Aorta (tissue), 5 donors: ENCODE measurements at regions not wholly inside any gene's neighbourhood (a gene's known extent, or its start where the extent isn't known, plus 50 kb on each side); places are given as distances from the start of the nearest gene placed in this dataset.

Experiments used
- ATAC-seq: fragments of 200-7000 bp; cut with Tn5 transposase; one replicate; pipeline ENCODE4 v1.9.1; 2022; ENCODE audit warnings: moderate library complexity; ENCODE audit not compliant: low FRiP score
- DNase-seq, 2 donors: peaks; one replicate each; pipeline ENCODE4 v3.0.0-alpha.2; 2020
- H3K27ac ChIP-seq, 2 donors: one replicate each; pipeline ENCODE4 v1.5.1; 2013; ENCODE audit warnings: low read length in 2 of 2, mild to moderate bottlenecking in 2 of 2, moderate library complexity in 2 of 2, control low read depth in 1 of 2, inconsistent platforms in 1 of 2, low read depth in 1 of 2
- H3K27me3 ChIP-seq, 2 donors: one replicate each; pipeline ENCODE4 v1.6.1; 2013; ENCODE audit warnings: control low read depth in 1 of 2, low read length in 1 of 2, mild to moderate bottlenecking in 1 of 2, moderate library complexity in 1 of 2; ENCODE audit not compliant: insufficient read depth in 2 of 2, control insufficient read depth in 1 of 2
- H3K36me3 ChIP-seq, 2 donors: one replicate each; pipeline ENCODE4 v1.6.1; 2013; ENCODE audit warnings: control low read depth in 1 of 2, low read length in 1 of 2, mild to moderate bottlenecking in 1 of 2; ENCODE audit not compliant: insufficient read depth in 2 of 2, control insufficient read depth in 1 of 2
- H3K4me1 ChIP-seq, 2 donors: one replicate each; pipeline ENCODE4 v1.6.1; 2013; ENCODE audit warnings: low read length in 2 of 2, control low read depth in 1 of 2, mild to moderate bottlenecking in 1 of 2, moderate library complexity in 1 of 2; ENCODE audit not compliant: insufficient read depth in 2 of 2, control insufficient read depth in 1 of 2
- H3K4me3 ChIP-seq, 2 donors: one replicate each; pipeline ENCODE4 v1.5.1; 2013; ENCODE audit warnings: low read length in 2 of 2, control low read depth in 1 of 2, mild to moderate bottlenecking in 1 of 2
- H3K9me3 ChIP-seq: one replicate; pipeline ENCODE4 v1.6.1; 2013; ENCODE audit warnings: mild to moderate bottlenecking, low read length; ENCODE audit not compliant: control insufficient read depth
- WGBS, 2 donors: extraction: QIAGEN DNeasy Blood & Tissue Kit; methylation state at CpG; one replicate each; pipeline ENCODE4 v1.1.7; 2013; 5-methylcytosine and 5-hydroxymethylcytosine counted together
- intact Hi-C, 2 donors: fragments of 100-400 bp; cut with DNase I; formaldehyde crosslinking; loops; one replicate each; pipeline versions ENCODE4 v1.14.2 to v1.15.0; 2022
- donor health status: healthy with polysubstance abuse.
- donor health status: Bipolar disorder and iron deficiency.
- donor health status: DM: no; HTN: no; CAD: no.
- donor health status: DM: no; HTN: no; CAD: no.
- donor health status: DM: yes; HTN: yes; CAD: no.

- H3K9me3 ChIP-seq, result peaks cover 2% of the 10 kb centered on the region
- no peak overlapping the region for H3K4me3 ChIP-seq
- H3K36me3 ChIP-seq, result no peaks in the 10 kb centered on the region
- H3K4me1 ChIP-seq, result no peaks in the 10 kb centered on the region
- WGBS, 2 donors, result 87 to 90% methylated on average over 20 of the region's 20 CpGs
- DNase-seq, result peak; percentile 18 to 61
- intact Hi-C loops, result no loop called here
- no peaks in the 10 kb centered on the region for H3K27me3 ChIP-seq
- no peak for ATAC-seq
- H3K27ac ChIP-seq, result no peak overlapping the region
These were observed 151.8 kb downstream of the OLFM1 start for GRCh38 chr9:135239100-135239768.

- DNase-seq (peak in 1 of 2 donors; percentile 13), ATAC-seq (no peak)
- H3K36me3 ChIP-seq, result no peaks in the 10 kb centered on the region
- H3K4me1 ChIP-seq, result no peaks in the 10 kb centered on the region
- intact Hi-C loops, result no loop called here
- peaks cover 2% of the 10 kb centered on the region for H3K9me3 ChIP-seq
- H3K27me3 ChIP-seq, result no peaks in the 10 kb centered on the region
- H3K4me3 ChIP-seq, result no peak overlapping the region
- no peak overlapping the region for H3K27ac ChIP-seq
- WGBS, 2 donors, result 88 to 89% methylated on average over 6 of the region's 6 CpGs
These were observed 152.3 kb downstream of the OLFM1 start for GRCh38 chr9:135239769-135240141.

GRCh38 chr9:135240222-135240621 lies 152.8 kb downstream of the OLFM1 start:
- WGBS, 2 donors, result 83 to 88% methylated on average over 6 of the region's 6 CpGs
- no peak overlapping the region for H3K27ac ChIP-seq
- H3K9me3 ChIP-seq, result peaks cover 2% of the 10 kb centered on the region
- no peaks in the 10 kb centered on the region for H3K27me3 ChIP-seq
- H3K4me3 ChIP-seq, result no peak overlapping the region
- ATAC-seq (no peak), DNase-seq (peak; percentile 22 to 36)
- H3K4me1 ChIP-seq, result no peaks in the 10 kb centered on the region
- no peaks in the 10 kb centered on the region for H3K36me3 ChIP-seq
- intact Hi-C loops, result no loop called here

GRCh38 chr9:135240871-135241311 lies 153.4 kb downstream of the OLFM1 start:
- H3K27ac ChIP-seq, result no peak overlapping the region
- no peaks in the 10 kb centered on the region for H3K36me3 ChIP-seq
- 91% methylated on average over 11 of the region's 11 CpGs for WGBS, 2 donors
- H3K27me3 ChIP-seq, result no peaks in the 10 kb centered on the region
- ATAC-seq (no peak), DNase-seq (peak; percentile 13 to 26)
- no peak overlapping the region for H3K4me3 ChIP-seq
- no peaks in the 10 kb centered on the region for H3K4me1 ChIP-seq
- peaks cover 2% of the 10 kb centered on the region for H3K9me3 ChIP-seq
- intact Hi-C loops, result no loop called here

GRCh38 chr9:135241381-135242048 lies 154.0 kb downstream of the OLFM1 start:
- DNase-seq, result peak; percentile 7 to 61
- H3K27ac ChIP-seq, result no peak overlapping the region
- H3K9me3 ChIP-seq, result peaks cover 2% of the 10 kb centered on the region
- no peaks in the 10 kb centered on the region for H3K36me3 ChIP-seq
- H3K4me3 ChIP-seq, result no peak overlapping the region
- H3K27me3 ChIP-seq, result no peaks in the 10 kb centered on the region
- no peak for ATAC-seq
- intact Hi-C loops, result no loop called here
- no peaks in the 10 kb centered on the region for H3K4me1 ChIP-seq
- WGBS, 2 donors, result 71 to 76% methylated on average over 19 of the region's 19 CpGs

DNA sequence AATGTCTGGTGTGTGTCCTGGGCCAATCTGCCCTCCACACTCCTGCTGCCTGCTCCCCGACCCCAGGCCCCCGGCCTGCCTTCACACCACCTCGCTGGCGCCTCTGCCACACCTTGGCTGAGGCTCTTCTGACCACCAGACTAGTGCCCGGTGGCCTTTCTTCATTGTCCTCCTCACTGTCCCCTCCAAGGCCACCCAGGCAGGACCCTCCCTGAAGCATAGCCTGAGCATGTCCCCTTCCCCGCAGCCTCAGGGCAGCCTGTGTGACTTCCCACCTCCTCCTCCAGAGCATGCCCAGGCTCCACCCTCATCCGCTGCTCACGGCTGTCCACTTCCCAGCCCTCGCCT lies 154.6 kb downstream of the OLFM1 start:
- 70 to 72% methylated on average over 9 of the region's 9 CpGs for WGBS, 2 donors
- ATAC-seq, result no peak
- peak in 1 of 2 donors; percentile 32 for DNase-seq
- no peaks in the 10 kb centered on the region for H3K4me1 ChIP-seq
- intact Hi-C loops, result no loop called here
- no peaks in the 10 kb centered on the region for H3K36me3 ChIP-seq
- H3K27me3 ChIP-seq, result no peaks in the 10 kb centered on the region
- H3K4me3 ChIP-seq, result no peak overlapping the region
- peaks cover 2% of the 10 kb centered on the region for H3K9me3 ChIP-seq
- H3K27ac ChIP-seq, result no peak overlapping the region

DNA sequence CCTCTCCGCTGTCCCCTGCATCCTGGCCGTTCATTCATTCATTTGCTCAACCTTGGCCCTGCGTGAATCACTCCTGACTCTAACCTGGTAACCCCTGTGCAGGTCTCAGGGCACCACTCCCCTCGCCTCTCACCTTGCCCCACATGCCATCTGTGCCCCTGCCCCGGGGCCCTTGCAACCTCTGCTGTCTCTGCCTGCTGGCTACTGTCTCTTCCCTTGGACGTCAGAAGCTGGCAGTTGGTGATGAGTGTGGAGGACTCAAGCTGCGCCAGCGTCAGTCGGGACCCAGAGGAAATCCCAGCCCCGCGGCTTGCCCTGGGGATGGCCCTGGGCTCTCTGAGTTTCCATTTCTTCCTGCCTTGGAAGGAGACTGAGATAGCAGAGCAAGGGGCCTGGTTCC lies 154.9 kb downstream of the OLFM1 start:
- 68 to 74% methylated on average over 11 of the region's 11 CpGs for WGBS, 2 donors
- H3K27me3 ChIP-seq, result no peaks in the 10 kb centered on the region
- DNase-seq (peak; percentile 32 to 62), ATAC-seq (no peak)
- H3K27ac ChIP-seq, result no peak overlapping the region
- H3K4me1 ChIP-seq, result no peaks in the 10 kb centered on the region
- intact Hi-C loops, result no loop called here
- peaks cover 2% of the 10 kb centered on the region for H3K9me3 ChIP-seq
- no peaks in the 10 kb centered on the region for H3K36me3 ChIP-seq
- H3K4me3 ChIP-seq, result no peak overlapping the region

GRCh38 chr9:135243201-135244190 lies 156.0 kb downstream of the OLFM1 start:
- Histone ChIP-seq H3K27me3 (no peaks in the 10 kb centered on the region), H3K27ac (no peak overlapping the region), H3K4me3 (no peak overlapping the region), H3K36me3 (no peaks in the 10 kb centered on the region), H3K4me1 (no peaks in the 10 kb centered on the region), H3K9me3 (peaks cover 2% of the 10 kb centered on the region)
- ATAC-seq (no peak), DNase-seq (peak; percentile 30 to 48)
- intact Hi-C loops, result no loop called here
- 62 to 67% methylated on average over 31 of the region's 31 CpGs for WGBS, 2 donors
